ENCODE measurements at regions not wholly inside any gene's neighbourhood (a gene's known extent, or its start where the extent isn't known, plus 50 kb on each side); places are given as distances from the start of the nearest gene placed in this dataset.
"Not testable (repeated sequence)": the region's sequence is repeated elsewhere in the genome, so short reads cannot be mapped to it uniquely, and the experiment has no call there.

DNA sequence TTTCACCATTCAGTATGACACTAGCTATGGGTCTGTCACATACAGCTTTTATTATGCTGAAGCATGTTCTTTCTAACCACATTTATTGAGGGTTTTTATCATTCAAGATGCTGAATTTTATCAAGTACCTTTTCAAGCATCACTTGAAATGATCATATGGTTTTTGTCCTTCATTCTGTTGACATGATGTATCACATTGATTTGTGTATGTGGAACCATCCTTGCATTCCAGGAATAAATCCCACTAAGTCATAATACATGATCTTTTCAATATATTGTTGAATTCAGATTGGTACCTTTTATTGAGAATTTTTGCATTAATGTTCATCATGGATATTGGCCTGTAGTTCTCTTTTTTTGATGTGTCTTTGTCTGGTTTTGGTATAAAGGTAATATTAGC lies 317.4 kb downstream of the NNT start:
- DNase-seq = no peak

DNA sequence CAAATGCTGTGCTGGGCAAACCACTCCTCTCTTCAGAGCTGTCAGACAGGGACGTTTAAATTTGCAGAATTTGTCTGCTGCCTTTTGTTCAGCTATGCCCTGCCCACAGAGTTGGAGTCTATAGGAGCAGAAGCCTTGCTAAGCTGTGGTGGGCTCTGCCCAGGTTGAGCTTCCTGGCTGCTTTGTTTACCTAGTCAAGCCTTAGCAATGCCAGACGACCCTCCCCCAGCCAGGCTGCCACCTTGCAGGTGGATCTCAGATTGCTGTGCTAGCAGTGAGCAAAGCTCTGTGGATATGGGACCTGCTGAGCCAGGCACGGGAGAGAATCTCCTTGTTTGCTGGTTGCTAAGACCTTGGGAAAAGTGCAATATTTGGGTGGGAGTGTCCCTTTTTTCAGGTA lies 314.9 kb downstream of the NNT start:
- DNase-seq = no peak

DNA sequence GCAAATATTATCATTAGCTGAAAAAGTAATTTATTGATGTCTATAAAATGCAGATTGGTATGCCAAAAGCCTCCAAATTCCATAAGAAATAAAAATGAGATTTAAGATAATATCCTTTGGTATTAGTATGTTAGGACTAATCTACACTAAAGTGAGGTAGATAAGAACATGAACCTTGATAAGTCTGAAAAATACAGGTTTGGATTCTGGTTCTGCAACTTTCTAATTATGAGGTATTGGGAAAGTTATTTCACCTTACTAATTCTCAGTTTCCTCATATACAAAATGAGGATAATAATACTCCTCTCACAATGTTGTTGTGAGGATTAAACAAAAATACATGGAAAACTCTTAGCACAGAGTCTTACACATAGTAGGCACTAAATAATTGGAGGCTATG lies 300.1 kb downstream of the NNT start:
- no peak for DNase-seq

DNA sequence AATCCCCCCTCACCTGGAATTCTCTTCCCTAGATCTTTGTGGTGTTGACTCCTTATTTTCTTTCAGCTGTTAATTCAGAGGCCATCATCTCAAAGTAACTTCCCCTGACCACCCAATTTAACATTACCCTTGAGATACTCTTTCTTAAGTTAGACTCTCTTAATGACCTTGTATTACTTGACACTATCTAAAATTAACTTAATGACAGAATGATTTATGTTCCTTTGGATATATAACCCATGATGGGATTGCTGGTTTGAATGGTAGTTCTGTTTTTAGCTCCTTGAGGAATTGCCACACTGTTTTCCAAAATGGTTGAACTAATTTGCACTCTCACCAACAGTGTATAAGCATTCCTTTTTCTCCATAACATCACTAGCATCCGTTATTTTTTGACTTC lies 298.0 kb downstream of the NNT start:
- no peak for DNase-seq

DNA sequence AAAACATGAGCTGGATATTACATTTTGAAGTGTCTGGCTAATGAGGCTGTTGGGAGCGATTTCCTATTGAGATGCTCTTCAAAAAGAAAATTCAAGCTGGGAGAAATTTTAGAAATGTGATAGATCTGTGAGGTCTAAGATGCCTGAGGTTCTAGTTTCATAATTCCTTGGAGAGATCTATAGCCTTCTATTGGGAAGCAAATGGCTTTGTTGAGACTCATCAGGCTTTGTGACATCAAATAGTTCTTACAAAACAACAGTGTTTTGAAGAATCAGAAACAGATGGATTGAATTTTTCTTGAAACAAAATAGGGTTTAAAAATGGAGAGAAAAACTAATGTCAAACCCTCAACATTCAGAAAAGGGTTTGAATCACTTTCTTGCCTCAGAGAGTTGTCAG lies 292.9 kb downstream of the NNT start:
- no peak for DNase-seq

DNA sequence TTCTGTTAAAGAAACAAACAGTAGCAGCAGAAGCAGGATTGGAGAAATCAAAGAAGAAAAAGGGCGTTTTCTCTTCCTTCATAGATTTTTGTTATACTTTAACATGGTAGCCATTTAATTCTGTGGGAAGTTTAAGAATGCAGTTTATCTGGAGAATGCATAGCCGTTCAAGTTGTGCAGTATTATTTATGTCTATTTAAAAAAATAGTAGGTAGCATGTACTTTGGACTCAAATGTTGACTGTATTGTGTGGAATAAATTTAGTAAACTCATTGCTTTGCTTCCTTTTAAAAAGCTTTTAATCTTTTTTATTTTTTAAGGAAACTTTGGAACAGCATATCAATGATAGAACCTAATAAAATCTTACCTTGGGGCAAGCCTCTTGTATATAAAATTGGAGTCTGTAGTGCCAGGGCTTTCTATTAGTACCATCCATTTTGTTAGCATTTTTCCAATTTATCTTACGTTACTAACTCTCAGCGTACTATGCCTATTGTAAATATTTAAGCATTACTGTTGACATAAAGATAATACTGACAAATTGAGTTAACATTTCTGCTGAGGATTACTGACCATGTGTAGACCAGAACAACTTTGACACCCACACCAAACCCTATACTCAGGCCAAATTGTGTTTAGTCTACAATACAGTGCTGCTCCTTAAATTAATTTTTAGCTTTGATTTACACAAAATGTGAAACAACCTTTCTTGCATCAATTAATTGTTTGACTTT lies 291.1 kb downstream of the NNT start:
- DNase-seq = no peak

DNA sequence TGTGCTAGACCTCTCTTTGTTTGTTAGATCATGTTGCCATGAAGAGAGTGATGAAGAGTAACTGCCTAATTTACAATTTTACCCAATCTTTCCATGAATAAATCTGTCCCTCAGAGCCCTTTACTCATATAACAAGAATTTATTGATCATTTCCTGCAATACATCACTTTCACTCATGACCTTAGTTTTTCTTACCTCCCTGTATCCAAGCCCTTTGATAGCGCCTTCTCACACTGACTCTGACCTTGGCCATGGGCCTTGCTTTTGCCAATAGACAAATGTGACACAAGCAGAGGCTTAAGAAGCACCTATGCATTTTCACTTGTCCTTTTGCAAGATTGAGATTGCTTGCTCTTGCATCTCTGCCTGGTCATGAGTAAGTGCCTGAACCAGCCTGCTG lies 288.1 kb downstream of the NNT start:
- no peak for DNase-seq

DNA sequence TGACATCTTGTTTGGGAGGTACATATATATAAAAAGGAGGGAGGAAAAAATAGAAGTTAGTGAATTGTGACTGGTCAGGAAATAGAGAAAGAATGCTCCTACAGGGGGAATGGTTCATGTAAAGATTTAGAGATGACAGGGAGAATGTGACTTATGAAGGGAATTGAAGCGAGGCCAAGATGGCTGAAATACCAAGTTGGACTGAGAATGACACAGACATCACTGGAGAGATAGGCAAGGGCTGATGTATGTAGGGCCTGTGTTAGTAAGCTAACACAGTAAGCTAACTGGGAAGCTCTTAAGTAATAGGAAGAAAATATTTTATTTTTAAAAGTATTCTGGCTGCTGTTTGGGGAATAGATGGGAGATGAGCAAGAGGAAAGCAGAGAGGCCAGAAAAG lies 286.3 kb downstream of the NNT start:
- no peak for DNase-seq

DNA sequence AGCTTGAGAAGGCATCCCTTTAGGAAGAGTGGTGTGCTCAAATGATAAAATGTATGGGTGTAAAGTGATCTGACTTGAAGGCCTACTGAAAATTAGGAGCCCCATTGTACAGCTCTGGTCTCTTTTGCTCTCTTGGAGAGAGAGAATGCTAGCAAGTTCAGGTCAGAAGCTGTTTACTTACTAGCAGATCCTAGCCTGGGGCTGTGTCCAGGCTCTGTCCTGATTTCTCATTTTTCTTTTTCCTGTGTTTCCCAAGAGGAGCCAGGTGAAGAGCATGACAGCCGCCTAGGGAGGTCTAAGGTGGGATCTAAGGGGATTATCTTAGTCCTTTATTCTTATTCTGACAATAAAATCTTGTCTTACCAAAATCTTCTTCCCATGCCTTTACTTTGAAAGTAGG lies 272.8 kb downstream of the NNT start:
- no peak for DNase-seq

DNA sequence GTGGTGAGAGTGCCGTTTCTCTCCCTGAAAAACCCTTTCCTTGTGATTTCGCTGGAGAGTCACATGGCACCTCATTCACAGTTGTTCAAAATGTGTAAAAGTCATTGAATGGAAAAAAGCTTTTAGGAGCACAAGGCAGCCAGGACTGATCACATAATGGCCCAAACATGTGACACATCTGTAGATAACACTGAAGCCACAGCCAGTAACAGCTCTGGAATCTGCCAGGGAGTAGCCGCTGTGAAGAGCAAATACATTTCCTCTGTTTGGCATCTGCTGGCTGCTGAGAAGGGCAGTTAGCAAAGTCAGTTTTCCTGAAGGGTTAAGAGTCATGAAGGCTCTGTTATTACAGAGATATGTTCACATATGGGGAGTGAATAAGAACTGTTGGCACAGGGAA lies 271.8 kb downstream of the NNT start:
- no peak for DNase-seq

DNA sequence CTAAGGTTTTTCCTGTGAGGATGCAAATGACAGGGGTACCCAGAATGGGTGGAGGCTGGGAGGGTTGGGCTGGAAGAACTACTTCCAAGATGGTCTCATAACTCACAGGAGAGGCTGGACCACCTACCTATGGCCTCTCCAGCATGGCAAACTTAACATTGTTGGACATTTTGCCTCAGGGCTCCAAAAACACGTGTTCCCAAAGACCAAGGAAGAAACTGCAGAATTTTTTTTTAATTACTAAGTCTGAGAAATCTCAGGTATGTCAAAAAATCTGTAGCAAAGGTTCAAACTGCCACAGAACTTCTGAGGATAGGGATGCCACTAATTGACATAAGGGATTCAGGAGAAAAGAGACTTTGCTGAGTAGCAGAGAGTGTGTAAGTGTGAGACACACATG lies 270.8 kb downstream of the NNT start:
- DNase-seq = no peak

DNA sequence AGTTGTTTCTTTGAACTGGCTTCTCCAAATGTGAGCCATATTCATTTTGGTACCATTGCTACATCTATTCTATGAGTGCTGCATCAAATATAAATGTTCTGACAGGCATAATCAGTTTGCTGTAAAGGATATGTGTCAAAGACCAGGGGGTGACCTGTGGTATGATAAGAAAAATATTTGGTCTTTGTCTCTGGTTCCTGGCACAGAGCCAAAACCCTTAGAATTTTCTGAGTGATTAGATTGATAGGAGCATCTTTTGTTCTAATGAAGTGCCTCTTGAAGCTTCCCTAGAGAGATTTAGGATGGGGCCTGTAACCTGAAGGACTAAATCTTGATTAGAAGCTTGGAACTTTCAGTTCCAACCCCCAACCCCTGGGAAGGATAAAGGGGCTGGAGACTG lies 256.3 kb downstream of the NNT start:
- DNase-seq = no peak

DNA sequence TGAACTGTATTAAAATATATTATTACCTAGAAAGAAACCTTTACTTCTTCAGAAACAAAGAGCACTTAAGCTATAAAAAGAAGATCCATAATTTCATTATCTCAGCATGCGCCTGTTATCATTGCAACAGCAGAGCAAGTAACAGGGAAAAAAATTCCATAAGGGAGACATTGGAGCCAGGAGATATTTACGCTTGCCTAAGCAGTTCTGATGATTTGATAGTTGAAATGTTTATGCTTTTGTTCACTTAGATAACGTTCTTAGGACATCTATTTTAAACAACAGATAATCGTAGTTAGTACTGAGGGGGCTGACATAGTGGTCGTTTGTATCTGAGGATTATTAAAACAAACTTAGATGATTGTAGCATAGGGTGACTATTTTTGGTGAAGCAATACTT lies 252.5 kb downstream of the NNT start:
- no peak for DNase-seq

DNA sequence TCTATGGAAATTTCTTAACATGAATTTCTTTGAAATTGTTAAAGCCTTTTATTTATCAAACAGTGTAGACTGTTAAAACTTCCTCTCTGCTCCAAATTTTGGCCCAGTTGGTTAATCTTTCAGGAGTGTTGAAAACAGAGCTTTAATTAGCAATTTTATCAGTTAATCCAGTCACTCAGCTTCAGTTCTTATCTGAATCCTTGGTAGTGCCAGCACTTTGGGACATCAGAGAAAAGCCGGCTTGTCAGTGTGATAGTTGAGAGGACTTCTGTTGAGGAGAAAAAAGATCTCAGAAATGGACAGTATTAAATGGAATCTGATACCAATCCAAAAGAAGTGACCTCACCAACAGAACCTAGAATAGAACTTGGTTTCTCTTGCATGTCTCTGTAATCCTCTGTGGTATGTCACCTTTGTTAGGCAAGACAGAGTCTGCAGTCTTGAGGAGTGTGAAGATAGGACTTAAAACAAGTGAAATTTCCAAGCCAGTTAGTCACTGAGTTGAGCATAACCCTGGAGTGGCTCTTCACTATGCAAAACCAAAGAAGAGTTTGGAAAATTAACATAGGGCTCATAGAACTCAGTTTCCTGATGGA lies 251.8 kb downstream of the NNT start:
- DNase-seq = no peak

DNA sequence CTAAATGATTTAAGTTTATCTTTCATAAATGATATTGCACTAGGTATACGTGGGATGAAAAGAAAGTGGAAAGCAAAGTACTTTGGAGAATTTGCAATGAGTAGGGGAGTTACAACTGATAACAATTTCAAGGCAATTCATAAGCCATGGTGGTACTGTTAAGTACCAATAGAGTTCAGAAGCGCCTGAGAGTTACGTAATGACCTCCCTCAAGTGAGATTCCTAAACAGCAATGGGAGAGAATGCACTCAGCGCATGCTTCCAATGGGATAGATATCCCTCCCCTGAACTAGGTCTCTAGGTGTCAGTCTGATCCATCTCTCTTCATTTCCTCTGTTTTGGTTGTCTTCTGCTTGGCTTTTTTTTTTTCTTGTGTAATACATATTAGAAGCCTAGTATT lies 249.3 kb downstream of the NNT start:
- no peak for DNase-seq

DNA sequence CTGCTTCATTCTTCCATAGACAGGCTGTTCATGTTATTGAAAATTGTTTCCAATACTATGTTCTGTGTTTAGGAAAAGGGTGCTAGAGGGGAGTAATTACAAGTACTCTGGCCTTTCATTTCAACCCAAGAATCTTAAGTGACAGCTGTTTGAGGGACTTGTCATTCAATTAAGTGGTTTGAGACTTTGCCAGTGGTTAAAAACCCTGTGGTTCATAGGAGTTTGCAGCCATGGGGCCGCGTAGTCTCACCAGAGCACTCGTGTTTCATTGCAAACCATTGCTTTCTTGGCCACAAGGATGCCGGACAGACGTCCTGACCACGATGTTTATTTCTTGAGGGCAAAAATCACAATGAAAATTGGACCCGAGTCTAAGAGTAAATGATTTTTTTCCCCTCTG lies 248.8 kb downstream of the NNT start:
- no peak for DNase-seq

DNA sequence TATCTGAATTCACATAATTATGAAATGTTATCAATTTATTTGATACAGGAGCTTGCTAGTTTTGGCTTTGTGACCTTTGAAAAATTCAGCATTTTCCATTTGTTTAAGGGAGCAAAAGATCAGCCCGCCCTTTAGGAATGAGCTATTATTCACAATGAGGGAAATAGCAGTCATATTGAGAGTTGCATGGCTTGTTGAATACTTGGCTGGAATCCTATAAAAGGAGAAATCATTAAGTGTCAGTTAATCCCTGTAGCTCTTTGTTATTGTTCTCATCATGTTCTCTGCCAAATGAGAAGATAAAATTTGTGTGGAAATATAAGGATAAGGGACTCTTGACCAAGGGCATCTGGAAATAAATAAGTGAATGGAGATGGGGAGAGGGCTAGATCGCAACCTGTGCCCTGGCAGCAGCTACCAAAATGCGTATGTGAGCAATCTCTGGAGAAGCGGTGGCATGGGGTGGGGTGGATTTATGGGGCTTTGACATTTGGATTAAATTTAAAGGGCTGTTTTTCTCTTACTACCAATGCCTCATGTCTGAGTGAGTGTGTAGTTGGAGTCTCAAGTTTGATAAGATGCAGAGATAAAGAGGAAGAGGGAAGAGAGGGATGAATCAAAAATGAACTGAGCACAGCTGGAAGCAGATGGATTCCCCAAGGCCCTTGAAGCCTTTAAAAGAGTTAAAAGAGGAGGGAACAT lies 237.6 kb downstream of the NNT start:
- no peak for DNase-seq

DNA sequence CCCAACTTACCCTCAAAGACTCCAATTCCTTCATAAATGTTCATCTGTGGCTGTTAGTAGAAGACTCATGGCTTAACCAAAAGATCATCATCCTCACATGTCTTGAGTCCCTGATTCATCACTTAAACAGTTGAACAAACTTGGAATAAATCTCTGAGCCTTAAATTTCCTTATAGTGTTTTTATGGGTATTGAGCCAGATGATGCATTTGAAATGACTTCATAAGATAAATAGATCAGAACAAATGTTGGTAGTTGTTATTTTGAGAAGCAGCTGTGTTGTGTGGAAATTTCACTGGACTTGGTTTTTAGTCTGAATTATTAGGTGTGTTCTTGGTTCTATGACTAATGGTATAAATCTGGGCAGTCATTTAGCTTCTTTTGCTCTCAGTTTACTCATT lies 236.2 kb downstream of the NNT start:
- no peak for DNase-seq

DNA sequence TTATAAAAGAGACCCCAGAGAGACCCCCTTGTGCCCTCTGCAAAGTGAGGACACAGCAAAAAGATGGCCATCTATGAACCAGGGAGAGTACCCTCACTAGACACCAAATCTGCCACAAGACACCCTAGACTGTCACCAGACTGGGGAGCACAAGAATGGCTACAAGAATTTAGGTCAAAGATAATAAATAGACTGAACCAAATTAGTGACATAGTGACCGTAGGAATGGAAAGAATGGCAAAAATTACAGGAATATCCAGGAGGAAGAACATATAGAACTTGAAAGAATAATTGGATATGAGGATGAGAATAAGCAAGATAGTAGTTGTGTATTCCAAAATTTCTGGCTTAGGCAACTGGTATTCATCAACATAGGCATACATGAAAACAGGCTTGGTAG lies 235.0 kb downstream of the NNT start:
- DNase-seq = no peak

DNA sequence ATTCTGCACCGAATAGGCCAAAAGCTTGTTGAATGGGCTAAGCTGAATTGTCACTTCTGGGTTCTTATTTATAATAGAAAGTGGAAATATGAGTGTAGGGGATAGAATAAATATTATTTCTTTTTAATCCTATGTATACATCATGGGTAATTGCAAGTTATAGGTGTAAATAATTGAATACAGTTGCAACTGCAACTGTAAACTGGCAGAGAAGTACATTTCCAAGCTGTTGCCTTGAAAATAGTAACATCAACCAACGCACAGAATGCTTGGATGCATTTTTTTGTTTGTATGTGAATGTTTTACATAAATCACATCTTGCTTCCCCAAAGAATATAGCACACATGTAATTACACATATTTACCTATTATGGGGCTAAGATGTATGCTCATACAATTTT lies 234.1 kb downstream of the NNT start:
- DNase-seq = no peak

DNA sequence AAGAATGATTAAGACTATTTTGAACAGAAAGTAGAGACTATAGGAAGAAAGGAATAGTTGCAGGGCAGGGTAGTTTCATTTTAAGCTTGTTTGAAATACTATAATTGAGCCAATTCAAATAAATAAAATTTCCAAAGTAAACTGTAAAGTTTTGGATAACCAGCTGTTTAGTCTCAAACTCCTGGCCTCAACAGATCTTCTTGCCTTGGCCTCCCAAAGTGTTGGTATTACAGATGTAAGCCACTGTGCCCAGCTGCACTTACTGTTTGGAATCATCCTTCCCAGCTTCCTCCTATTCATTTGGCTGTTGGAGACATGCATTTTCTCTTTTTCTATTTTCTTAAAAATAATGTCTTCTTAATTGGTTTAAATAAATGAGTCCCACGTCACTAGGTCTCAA lies 231.0 kb downstream of the NNT start:
- no peak for DNase-seq

DNA sequence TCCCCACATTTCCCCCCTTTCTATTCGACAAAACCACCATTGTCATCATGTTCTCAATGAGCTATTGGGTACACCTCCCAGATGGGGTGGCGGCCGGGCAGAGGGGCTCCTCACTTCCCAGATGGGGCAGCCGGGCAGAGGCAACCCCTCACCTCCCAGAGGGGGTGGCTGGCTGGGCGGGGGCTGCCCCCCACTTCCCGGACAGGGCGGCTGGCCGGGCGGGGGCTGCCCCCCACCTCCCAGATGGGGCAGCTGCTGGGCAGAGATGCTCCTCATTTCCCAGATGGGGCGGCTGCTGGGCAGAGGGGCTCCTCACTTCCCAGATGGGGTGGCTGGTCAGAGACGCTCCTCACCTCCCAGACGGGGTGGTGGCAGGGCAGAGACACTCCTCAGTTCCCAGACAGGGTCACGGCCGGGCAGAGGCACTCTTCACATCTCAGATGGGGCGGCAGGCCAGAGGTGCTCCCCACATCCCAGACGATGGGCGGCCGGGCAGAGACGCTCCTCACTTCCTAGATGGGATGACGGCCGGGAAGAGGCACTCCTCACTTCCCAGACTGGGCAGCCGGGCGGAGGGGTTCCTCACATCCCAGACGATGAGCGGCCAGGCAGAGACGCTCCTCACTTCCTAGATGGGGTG lies 221.5 kb downstream of the NNT start:
- not testable (repeated sequence) for DNase-seq

DNA sequence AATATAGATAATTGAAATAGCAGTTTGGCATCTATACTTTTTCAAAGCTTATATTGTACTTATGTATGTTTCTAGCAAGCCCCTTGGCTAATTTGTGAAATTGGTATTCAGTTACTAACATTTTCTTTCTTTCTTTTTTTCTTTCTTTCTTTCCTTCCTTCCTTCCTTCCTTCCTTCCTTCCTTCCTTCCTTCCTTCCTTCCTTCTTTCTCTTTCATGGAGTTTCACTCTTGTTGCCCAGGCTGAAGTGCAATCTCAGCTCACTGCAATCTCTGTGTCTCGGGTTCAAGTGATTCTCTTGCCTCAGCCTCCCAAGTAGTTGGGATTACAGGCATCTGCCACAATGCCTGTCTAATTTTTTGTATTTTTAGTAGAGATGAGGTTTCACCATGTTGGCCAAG lies 215.4 kb downstream of the NNT start:
- DNase-seq = not testable (repeated sequence)

DNA sequence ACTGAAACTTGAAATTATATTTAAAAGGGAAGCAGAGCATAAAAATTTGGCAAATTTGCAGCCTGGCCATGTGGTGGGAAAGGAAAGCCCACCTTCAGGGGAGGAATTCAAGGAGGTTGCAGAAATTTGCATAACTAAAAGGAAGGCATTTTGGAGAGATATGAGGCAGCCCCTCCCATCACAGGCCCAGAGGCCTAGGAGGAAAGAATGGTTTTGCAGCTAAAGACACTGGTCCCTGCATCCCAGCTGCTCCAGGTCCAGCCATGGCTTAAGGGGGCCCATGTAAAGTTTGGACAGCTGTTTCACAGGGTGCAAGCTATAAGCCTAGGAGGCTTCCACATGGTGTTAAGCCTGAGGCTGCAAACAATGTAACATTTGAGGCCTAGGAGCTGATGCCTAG lies 212.5 kb downstream of the NNT start:
- DNase-seq = no peak
